GM12878 (cell line): ENCODE measurements at regions not wholly inside any gene's neighbourhood (a gene's known extent, or its start where the extent isn't known, plus 50 kb on each side); places are given as distances from the start of the nearest gene placed in this dataset.
"Not testable (repeated sequence)": the region's sequence is repeated elsewhere in the genome, so short reads cannot be mapped to it uniquely, and the experiment has no call there.

ENCODE experiments used
- ATAC-seq: fragments of 200-7000 bp; cut with Tn5 transposase; 3 replicates; pipeline ENCODE4 v1.9.1; 2020; ENCODE audit warnings: mild to moderate bottlenecking, moderate library complexity
- BruUV-seq: library from RNA; stranded (reverse); fragments of 400-500 nt; replicated peaks from 2 replicates; lab custom pipeline; 2021; lab: Mats Ljungman, UMichigan
- CTCF ChIA-PET: fragments of 300-600 bp; sonication (Branson Sonifier 250); formaldehyde crosslinking; extraction: SDS; loops from one replicate; lab custom pipeline; 2021; ENCODE audit warnings: inconsistent platforms; lab: Yijun Ruan, JAX
- POLR2A ChIA-PET: fragments of 350-600 bp; formaldehyde crosslinking; extraction: SDS; loops from one replicate; lab custom pipeline; 2021; ENCODE audit warnings: inconsistent platforms; lab: Charles Lee
- RAD21 ChIA-PET: fragments of 300-600 bp; sonication (Branson Sonifier 250); formaldehyde crosslinking; loops from one replicate; lab custom pipeline; 2023; ENCODE audit warnings: antibody characterized with exemption; ENCODE audit not compliant: unreplicated experiment; lab: Charles Lee
- SMC1A ChIA-PET: fragments of 300-600 bp; sonication (Branson Sonifier 250); formaldehyde crosslinking; loops from one replicate; lab custom pipeline; 2023; ENCODE audit not compliant: unreplicated experiment, uncharacterized antibody; lab: Charles Lee
- DNase-seq: peaks from one replicate; pipeline ENCODE4 v3.0.0-alpha.2; 2011; ENCODE audit warnings: low read depth, low spot score
- FAIRE-seq: peaks from 3 replicates; lab custom pipeline; 2011; peaks lifted over from hg19 to GRCh38; lab: Jason Lieb, UNC
- H2AFZ ChIP-seq: 2 replicates; pipeline ENCODE4 v1.6.0; 2011; ENCODE audit warnings: low read depth, low read length, control low read depth; ENCODE audit not compliant: control insufficient read depth
- H3K27ac ChIP-seq: 2 replicates; pipeline ENCODE4 v1.5.1; 2011; ENCODE audit warnings: control low read depth; ENCODE audit not compliant: control insufficient read depth, insufficient read depth
- H3K27me3 ChIP-seq, 2 experiments: replicated peaks in 1 of 2; 2 replicates each; pipeline versions ENCODE4 v1.6.0 to v1.6.1; 2011; ENCODE audit warnings: low read length in 1 of 2; ENCODE audit not compliant: control insufficient read depth in 2 of 2, insufficient read depth in 2 of 2
- H3K36me3 ChIP-seq, 2 experiments: 2 replicates each; pipeline ENCODE4 v1.5.1; 2011; ENCODE audit warnings: low read length in 1 of 2; ENCODE audit not compliant: control insufficient read depth in 2 of 2, insufficient read depth in 2 of 2
- H3K4me1 ChIP-seq: 2 replicates; pipeline ENCODE4 v1.6.1; 2011; ENCODE audit warnings: mild to moderate bottlenecking, low read length, moderate library complexity, mixed read lengths; ENCODE audit not compliant: control insufficient read depth, insufficient read depth
- H3K4me2 ChIP-seq: 2 replicates; pipeline ENCODE4 v1.6.0; 2011; ENCODE audit warnings: control low read depth; ENCODE audit not compliant: control insufficient read depth, insufficient read depth
- H3K4me3 ChIP-seq: fragments of 200-600 bp; sonication (generic); 2 replicates; pipeline ENCODE4 v1.5.1; 2016
- H3K79me2 ChIP-seq: 2 replicates; pipeline ENCODE4 v1.6.0; 2011; ENCODE audit warnings: low read length; ENCODE audit not compliant: control insufficient read depth, insufficient read depth
- H3K9ac ChIP-seq: 2 replicates; pipeline ENCODE4 v1.8.0; 2011; ENCODE audit warnings: low read length, control low read depth, mixed read lengths; ENCODE audit not compliant: control insufficient read depth, insufficient read depth
- H3K9me3 ChIP-seq: replicated peaks from 3 replicates; pipeline ENCODE4 v1.5.1; 2011; ENCODE audit warnings: mild to moderate bottlenecking, low read length; ENCODE audit not compliant: control insufficient read depth, insufficient read depth
- H4K20me1 ChIP-seq: 2 replicates; pipeline ENCODE4 v1.6.0; 2011; ENCODE audit not compliant: control insufficient read depth, insufficient read depth
- CEBPZ ChIP-seq: fragments of 150-350 bp; IDR thresholded peaks from 2 replicates; pipeline ENCODE4 v1.6.1; 2016; ENCODE audit warnings: low read depth, low read length
- E2F4 ChIP-seq: IDR thresholded peaks from 2 replicates; pipeline ENCODE4 v1.6.1; 2012; ENCODE audit warnings: low read depth, low read length, improper control_type of control experiment
- HCFC1 ChIP-seq: fragments of 150-350 bp; IDR thresholded peaks from 2 replicates; pipeline ENCODE4 v1.6.1; 2014; ENCODE audit warnings: low read length
- HDAC2 ChIP-seq: fragments of 200-600 bp; sonication (generic); IDR thresholded peaks from 2 replicates; pipeline ENCODE4 v1.6.1; 2017
- JUNB ChIP-seq: IDR thresholded peaks from 2 replicates; pipeline ENCODE4 v1.6.1; 2016; ENCODE audit warnings: antibody characterized with exemption, mild to moderate bottlenecking
- JUND ChIP-seq: IDR thresholded peaks from 2 replicates; pipeline ENCODE4 v1.6.1; 2012; ENCODE audit warnings: low read depth, mild to moderate bottlenecking, low read length, improper control_type of control experiment, moderate library complexity
- KLF5 ChIP-seq: fragments of 450-650 bp; IDR thresholded peaks from 2 replicates; pipeline ENCODE4 v1.6.1; 2014; ENCODE audit warnings: mild to moderate bottlenecking; ENCODE audit not compliant: partially characterized antibody
- MEF2B ChIP-seq: fragments of 450-650 bp; IDR thresholded peaks from 2 replicates; pipeline ENCODE4 v1.6.1; 2018; ENCODE audit warnings: mild to moderate bottlenecking, moderate library complexity; ENCODE audit not compliant: partially characterized antibody, poor library complexity, severe bottlenecking
- NR2C2 ChIP-seq: IDR thresholded peaks from 2 replicates; pipeline ENCODE4 v1.6.1; 2011; ENCODE audit warnings: borderline replicate concordance, low read depth; ENCODE audit not compliant: control insufficient read depth, insufficient read length
- SMC3 ChIP-seq: IDR thresholded peaks from 2 replicates; pipeline ENCODE4 v1.6.1; 2011; ENCODE audit warnings: low read length, improper control_type of control experiment, borderline replicate concordance
- SPI1 ChIP-seq: IDR thresholded peaks from 2 replicates; pipeline ENCODE4 v1.6.1; 2011; ENCODE audit warnings: low read depth, mild to moderate bottlenecking, low read length, moderate library complexity, borderline replicate concordance; ENCODE audit not compliant: insufficient read depth
- YBX1 ChIP-seq: fragments of 450-650 bp; IDR thresholded peaks from 2 replicates; pipeline ENCODE4 v1.6.1; 2016; ENCODE audit warnings: antibody characterized with exemption
- YY1 ChIP-seq: IDR thresholded peaks from 2 replicates; pipeline ENCODE4 v1.6.1; 2011; ENCODE audit warnings: low read depth, mild to moderate bottlenecking, low read length
- WGBS: methylation state at CpG from one replicate; pipeline ENCODE4 v1.1.6; 2016; ENCODE audit warnings: low lambda C conversion rate; ENCODE audit not compliant: insufficient replicate concordance, insufficient coverage; ENCODE audit errors: missing lambda C conversion rate; 5-methylcytosine and 5-hydroxymethylcytosine counted together
- in situ Hi-C: fragments of 300-500 bp; cut with MboI; formaldehyde crosslinking; loops from 9 replicates; pipeline ENCODE4 v1.14.3; 2018; ENCODE audit warnings: mixed read lengths
- intact Hi-C: fragments of 100-400 bp; cut with micrococcal nuclease; formaldehyde crosslinking; loops from one replicate; pipeline ENCODE4 v1.14.2; 2022; ENCODE audit not compliant: unreplicated experiment

- in situ Hi-C loops, H3K4me1 ChIP-seq, SMC1A ChIA-PET, H3K79me2 ChIP-seq, H3K27me3 ChIP-seq, DNase-seq, ATAC-seq, H3K4me2 ChIP-seq, H3K36me3 ChIP-seq, H3K4me3 ChIP-seq, H3K9ac ChIP-seq, POLR2A ChIA-PET, BruUV-seq, RAD21 ChIA-PET, H2AFZ ChIP-seq, H4K20me1 ChIP-seq, H3K27ac ChIP-seq, H3K9me3 ChIP-seq, FAIRE-seq, CTCF ChIA-PET, intact Hi-C loops: not testable (repeated sequence)
- WGBS, result 95% methylated on average over 6 of the region's 6 CpGs
Observed at GRCh38 chr21:14055746-14056515, 154.8 kb downstream of the LIPI start.

- no peak overlapping the region for H3K4me2 ChIP-seq
- H3K4me3 ChIP-seq, result no peak overlapping the region
- H3K9me3 ChIP-seq, result no peaks in the 10 kb centered on the region; the same call in 2 of the 3 replicates
- ChIA-PET SMC1A (no interaction called here), CTCF (no interaction called here), POLR2A (no interaction called here), RAD21 (no interaction called here)
- in situ Hi-C loops (no loop called here), intact Hi-C loops (no loop called here)
- 96% methylated on average over 3 of the region's 3 CpGs for WGBS
- no peaks in the 10 kb centered on the region; the same call in none of the 2 replicates for H3K79me2 ChIP-seq
- ATAC-seq (no peak), DNase-seq (no peak), FAIRE-seq (no peak)
- no peak overlapping the region for H3K27ac ChIP-seq
- H3K27me3 ChIP-seq, result no peaks in the 10 kb centered on the region
- no peaks in the 10 kb centered on the region; a peak in 1 of 4 replicates for H3K36me3 ChIP-seq
- no peaks in the 10 kb centered on the region for H3K4me1 ChIP-seq
- no peaks in the 10 kb centered on the region for H4K20me1 ChIP-seq
- H2AFZ ChIP-seq, result no peak overlapping the region
- BruUV-seq, result no TSS peak
- H3K9ac ChIP-seq, result no peak overlapping the region
- TF ChIP-seq HDAC2 (no peak), E2F4 (no peak), KLF5 (no peak), JUND (no peak), NR2C2 (no peak), JUNB (no peak), SPI1 (no peak), MEF2B (no peak), SMC3 (no peak), CEBPZ (no peak), YBX1 (no peak), HCFC1 (no peak), YY1 (no peak)
Observed at GRCh38 chr21:14054682-14055081, 156.1 kb downstream of the LIPI start.
